ENCODE measurements at regions not wholly inside any gene's neighbourhood (a gene's known extent, or its start where the extent isn't known, plus 50 kb on each side); places are given as distances from the start of the nearest gene placed in this dataset.

- Histone ChIP-seq H3K4me1 (ENCODE audit: control insufficient read depth, insufficient read depth, low read length) (no peaks in the 10 kb centered on the region), H3K36me3 (ENCODE audit: control insufficient read depth, insufficient read depth, low read length) (no peaks in the 10 kb centered on the region), H3K27me3 (ENCODE audit: control insufficient read depth, insufficient read depth, low read length) (no peaks in the 10 kb centered on the region; the same call in 1 of the 2 replicates), H3K23ac (ENCODE audit: low read depth, low read length) (no peak overlapping the region), H2BK15ac (ENCODE audit: low read depth, low read length) (no peak overlapping the region), H3K9me3 (ENCODE audit: control insufficient read depth, insufficient read depth, low read length) (no peaks in the 10 kb centered on the region), H2AFZ (replicated peaks; ENCODE audit: low read length, poor library complexity) (no peak overlapping the region), H2AK5ac (ENCODE audit: low read depth, low read length) (no peak overlapping the region), H4K91ac (ENCODE audit: insufficient read depth, low read depth, low read length) (no peak overlapping the region), H4K8ac (ENCODE audit: low read depth in 2 of 2, low read length in 2 of 2) (no peak overlapping the region), H3K79me1 (ENCODE audit: low read depth in 1 of 2, low read length in 2 of 2) (no peaks in the 10 kb centered on the region), H3K14ac (replicated peaks; ENCODE audit: low read depth, low read length) (no peak overlapping the region), H3K4me2 (ENCODE audit: low read depth, low read length) (no peak overlapping the region), H2BK20ac (ENCODE audit: low read depth, low read length) (no peak overlapping the region), H2BK120ac (ENCODE audit: low read depth, low read length) (no peak overlapping the region), H3K18ac (ENCODE audit: low read depth, low read length) (no peak overlapping the region), H3K9ac (ENCODE audit: low read depth, low read length) (no peak overlapping the region), H2AK9ac (replicated peaks; ENCODE audit: low read depth, low read length, poor library complexity) (no peak overlapping the region), H3K27ac (ENCODE audit: insufficient read depth, low read length) (no peak overlapping the region), H2BK5ac (ENCODE audit: low read depth, low read length, poor library complexity, severe bottlenecking) (no peak overlapping the region), H3K9me1 (ENCODE audit: insufficient read depth, low read length) (no peaks in the 10 kb centered on the region), H3K4ac (ENCODE audit: low read depth, low read length) (no peak overlapping the region), H4K5ac (ENCODE audit: low read depth, low read length) (no peak overlapping the region), H3K56ac (ENCODE audit: extremely low read depth, insufficient read depth, low read length) (no peak overlapping the region), H4K20me1 (ENCODE audit: insufficient read depth, low read length) (no peaks in the 10 kb centered on the region), H3K4me3 (ENCODE audit: insufficient read depth, low read depth, low read length) (no peak overlapping the region)
- BruUV-seq (replicated peaks), result no TSS peak
- intact Hi-C loops (cut with micrococcal nuclease), result no loop called here
- WGBS, 2 experiments (ENCODE audit: extremely low coverage in 2 of 2, insufficient read length in 1 of 2), result no CpG with 5 or more reads among the region's 6 CpGs
- DNase-seq (no peak), ATAC-seq (ENCODE audit: low read depth) (no peak)
- POLR2A ChIA-PET (ENCODE audit: unreplicated experiment), result no interaction called here
- in situ Hi-C loops (cut with MboI; ENCODE audit: low sequenced_read_pairs), result no loop called here
- CTCF ChIA-PET, result no interaction called here
- dilution Hi-C loops (cut with HindIII; ENCODE audit: low sequenced_read_pairs, unreplicated experiment), result no loop called here
- no peak for TF ChIP-seq MXI1 (IDR thresholded peaks at IDR 0.05; ENCODE audit: borderline replicate concordance, low read depth, low read length)
- TF ChIP-seq CTCF (conservative IDR thresholded peaks at IDR 0.05; ENCODE audit: low read depth, low read length), result no peak
- no peak for TF ChIP-seq POLR2A (IDR thresholded peaks at IDR 0.05; ENCODE audit: low read depth, low read length)
- no peak for TF ChIP-seq RAD21 (IDR thresholded peaks at IDR 0.05; ENCODE audit: low read length)
- TF ChIP-seq RCOR1 (IDR thresholded peaks at IDR 0.05; ENCODE audit: insufficient replicate concordance, low read length), result no peak
Measured at GRCh38 chr15:99917252-99917651, 184.0 kb upstream of the LYSMD4 start.
